Endothelial cell of umbilical vein (primary cell): ENCODE measurements at regions not wholly inside any gene's neighbourhood (a gene's known extent, or its start where the extent isn't known, plus 50 kb on each side); places are given as distances from the start of the nearest gene placed in this dataset.

Experiments used
- CTCF ChIP-seq, 2 donors: IDR thresholded peaks; 1 replicate in 1 of 2; 2 replicates in 1 of 2; pipeline ENCODE4 v1.5.1; 2011; ENCODE audit warnings: low read length in 2 of 2, mild to moderate bottlenecking in 2 of 2, moderate library complexity in 2 of 2, control low read depth in 1 of 2, inconsistent platforms in 1 of 2, low read depth in 1 of 2; ENCODE audit not compliant: insufficient read depth in 1 of 2; ENCODE audit errors: extremely low read depth in 1 of 2
- EZH2 ChIP-seq: IDR thresholded peaks from 2 replicates; pipeline ENCODE4 v1.6.1; 2012; ENCODE audit warnings: borderline replicate concordance, low read depth, mild to moderate bottlenecking, moderate library complexity, low read length, inconsistent platforms; ENCODE audit not compliant: severe bottlenecking
- GATA2 ChIP-seq: IDR thresholded peaks from 2 replicates; pipeline ENCODE4 v1.7.0; 2011; ENCODE audit warnings: low read depth, mild to moderate bottlenecking, moderate library complexity, mixed read lengths, low read length; ENCODE audit not compliant: insufficient read length, insufficient read depth
- JUN ChIP-seq: IDR thresholded peaks from 2 replicates; pipeline ENCODE4 v1.6.1; 2011; ENCODE audit warnings: borderline replicate concordance, low read depth; ENCODE audit not compliant: insufficient read length, insufficient read depth
- MAX ChIP-seq: IDR thresholded peaks from 2 replicates; pipeline ENCODE4 v1.6.1; 2011; ENCODE audit not compliant: insufficient read depth, insufficient read length
- POLR2A ChIP-seq: IDR thresholded peaks from 2 replicates; pipeline ENCODE4 v1.6.1; 2012; ENCODE audit warnings: low read depth, mild to moderate bottlenecking, control low read depth, low read length

GRCh38 chr12:89139390-89139789 lies 212.9 kb downstream of the DUSP6 start:
- TF ChIP-seq CTCF (IDR thresholded peaks at IDR 0.05; ENCODE audit: extremely low read depth in 1 of 2, insufficient read depth in 1 of 2, low read depth in 1 of 2, low read length in 2 of 2): no peak
- TF ChIP-seq EZH2: no peak
- no peak for TF ChIP-seq MAX
- no peak for TF ChIP-seq JUN
- TF ChIP-seq GATA2: no peak
- TF ChIP-seq POLR2A: no peak
